DMS53 treated with DMSO at 0.1 percent for 48 hours (cell line): ENCODE measurements at regions not wholly inside any gene's neighbourhood (a gene's known extent, or its start where the extent isn't known, plus 50 kb on each side); places are given as distances from the start of the nearest gene placed in this dataset.
"Not testable (repeated sequence)": the region's sequence is repeated elsewhere in the genome, so short reads cannot be mapped to it uniquely, and the experiment has no call there.

ENCODE experiments used
- DNase-seq: peaks from one replicate; lab custom pipeline; 2025; ENCODE audit not compliant: unreplicated experiment; lab: John Stamatoyannopoulos, UW

DNA sequence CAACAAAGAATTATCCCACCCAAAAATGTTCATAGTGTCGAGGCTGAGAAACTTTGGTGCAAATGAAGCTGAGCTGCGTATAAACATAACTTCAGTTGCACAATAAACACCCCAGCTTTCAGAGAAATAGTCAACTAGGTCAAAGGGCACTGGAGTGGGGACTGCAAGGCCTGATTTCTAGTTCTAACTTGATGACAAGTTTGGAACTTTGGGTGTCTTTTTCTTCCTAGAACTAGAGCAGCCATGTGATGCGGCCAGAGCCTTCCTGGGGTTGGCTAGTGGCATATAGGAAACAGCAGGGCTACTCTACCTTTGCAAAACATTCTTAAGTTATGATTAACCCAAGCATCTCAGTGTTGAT is 298.4 kb upstream of the AMIGO2 start:
- no peak for DNase-seq

DNA sequence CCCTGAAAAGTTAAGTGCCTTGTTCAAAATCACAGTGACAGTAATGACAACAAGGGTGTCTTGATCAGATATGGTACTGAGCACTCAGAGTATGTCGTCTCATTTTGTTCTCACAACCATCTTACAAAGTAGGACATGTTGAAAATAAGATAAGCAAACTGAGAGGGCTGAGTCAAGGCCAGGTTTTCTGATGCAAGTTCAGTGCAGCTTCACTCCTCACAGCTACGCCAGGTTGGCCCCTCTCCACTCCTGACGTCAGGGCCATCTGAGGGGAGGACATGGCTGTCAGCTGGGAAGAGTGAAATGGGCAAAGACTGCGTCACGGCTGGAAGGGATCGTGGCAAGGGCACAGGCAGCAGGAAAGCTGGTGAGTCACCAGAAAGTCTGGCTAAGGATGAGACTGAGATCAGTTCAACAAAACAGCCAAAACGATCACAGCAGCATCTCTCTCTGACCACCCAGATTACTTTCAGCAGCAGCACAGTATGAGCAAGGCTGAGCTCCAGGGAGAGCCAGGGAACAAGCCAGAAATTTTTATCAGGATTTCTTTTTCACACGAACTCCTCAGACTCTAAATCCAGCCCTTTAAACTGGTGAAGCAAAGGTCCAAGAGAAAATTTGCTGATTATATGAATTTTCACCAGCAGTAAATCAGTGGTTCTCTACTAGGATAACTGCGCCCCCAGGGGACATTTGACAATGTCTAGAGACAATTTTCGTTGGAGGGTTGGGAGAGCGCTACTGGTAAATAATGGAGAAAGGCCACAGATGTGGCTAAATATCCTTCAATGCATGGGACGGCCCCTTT is 297.9 kb upstream of the AMIGO2 start:
- DNase-seq, result peak; percentile 74

DNA sequence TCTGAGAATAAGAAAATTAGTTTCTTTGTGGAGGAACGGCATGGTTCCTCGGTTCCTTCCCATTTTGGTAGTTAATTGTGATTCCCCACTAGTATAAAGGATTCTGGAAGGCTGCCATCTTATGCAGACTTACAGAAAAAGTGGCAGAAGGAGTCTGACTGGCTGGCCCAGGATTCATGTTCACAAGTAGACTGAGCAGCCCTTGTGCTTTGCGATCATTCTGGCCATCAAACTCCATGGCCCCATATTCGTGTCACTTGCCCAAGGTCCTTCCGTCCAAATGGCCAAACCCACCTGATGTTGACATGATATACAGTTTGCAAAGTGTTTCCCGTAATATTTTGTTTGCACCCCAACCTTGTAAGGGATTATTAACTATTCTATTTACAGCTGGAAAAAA is 297.2 kb upstream of the AMIGO2 start:
- no peak for DNase-seq

DNA sequence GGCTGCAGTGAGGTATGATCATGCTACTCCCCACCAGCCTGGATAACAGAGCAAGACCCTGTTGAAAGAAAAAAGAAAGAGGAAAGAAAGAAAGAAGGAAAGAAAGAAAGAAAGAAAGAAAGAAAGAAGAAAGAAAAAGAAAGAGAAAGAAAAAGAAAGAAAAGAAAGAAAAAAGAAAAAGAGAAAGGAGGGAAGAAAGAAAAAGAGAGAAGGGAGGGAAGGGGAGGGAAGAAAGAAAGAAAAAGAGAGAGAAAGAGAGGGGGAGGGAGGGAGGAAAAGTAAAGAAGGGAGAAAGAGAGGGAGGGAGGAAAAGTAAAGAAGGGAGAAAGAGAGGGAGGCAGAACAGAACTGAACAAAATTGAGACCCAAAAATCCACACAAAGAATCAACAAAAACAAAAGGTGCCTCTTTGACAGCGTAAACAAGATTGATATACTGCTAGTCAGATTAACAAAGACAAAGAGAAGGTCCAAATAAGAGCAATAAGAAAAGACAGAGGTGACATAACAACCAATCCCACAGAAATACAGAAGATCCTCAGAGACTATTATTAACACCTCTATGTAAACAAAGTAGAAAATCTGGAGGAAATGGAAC is 293.9 kb upstream of the AMIGO2 start:
- DNase-seq, result no peak

DNA sequence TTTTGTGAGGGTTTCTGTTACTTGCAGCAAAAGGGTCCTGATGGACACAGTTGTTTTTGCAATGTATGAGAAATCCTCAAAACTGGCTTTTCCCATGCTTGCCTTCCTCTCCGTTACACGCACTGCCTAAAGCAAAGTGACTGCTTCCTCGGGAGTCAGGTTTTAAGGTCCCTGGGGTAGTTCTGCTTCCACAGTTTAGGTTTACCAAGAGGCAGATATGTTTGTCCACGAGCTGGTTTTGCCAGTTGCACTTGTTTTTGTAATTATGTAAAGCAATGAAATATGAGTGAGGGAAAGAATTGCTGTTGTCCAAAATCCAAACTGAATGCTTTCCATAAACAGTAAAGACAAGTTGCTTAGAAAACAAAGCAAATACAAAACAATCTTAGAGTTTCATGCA is 290.7 kb upstream of the AMIGO2 start:
- DNase-seq, result peak; percentile 52

DNA sequence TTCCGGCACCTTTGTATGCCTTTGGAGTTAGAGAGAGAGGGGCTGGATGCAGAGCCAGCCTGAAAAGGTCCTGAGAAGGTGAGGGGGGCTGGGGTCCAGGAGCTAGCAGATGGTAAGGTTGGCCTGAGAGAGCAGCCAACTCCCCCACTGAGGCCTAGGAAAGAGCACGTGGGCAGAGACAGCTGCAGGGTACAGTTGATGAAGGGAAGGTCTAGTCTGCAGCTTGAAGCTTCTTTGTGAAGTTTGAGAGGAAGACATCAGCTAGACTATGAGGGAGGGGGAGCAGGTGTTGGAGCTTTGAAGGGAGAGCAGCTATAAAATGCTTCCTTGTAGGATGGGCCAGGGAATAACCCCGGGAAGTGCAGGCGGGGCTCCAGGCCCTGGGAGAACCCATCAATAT is 289.3 kb upstream of the AMIGO2 start:
- DNase-seq, result no peak

DNA sequence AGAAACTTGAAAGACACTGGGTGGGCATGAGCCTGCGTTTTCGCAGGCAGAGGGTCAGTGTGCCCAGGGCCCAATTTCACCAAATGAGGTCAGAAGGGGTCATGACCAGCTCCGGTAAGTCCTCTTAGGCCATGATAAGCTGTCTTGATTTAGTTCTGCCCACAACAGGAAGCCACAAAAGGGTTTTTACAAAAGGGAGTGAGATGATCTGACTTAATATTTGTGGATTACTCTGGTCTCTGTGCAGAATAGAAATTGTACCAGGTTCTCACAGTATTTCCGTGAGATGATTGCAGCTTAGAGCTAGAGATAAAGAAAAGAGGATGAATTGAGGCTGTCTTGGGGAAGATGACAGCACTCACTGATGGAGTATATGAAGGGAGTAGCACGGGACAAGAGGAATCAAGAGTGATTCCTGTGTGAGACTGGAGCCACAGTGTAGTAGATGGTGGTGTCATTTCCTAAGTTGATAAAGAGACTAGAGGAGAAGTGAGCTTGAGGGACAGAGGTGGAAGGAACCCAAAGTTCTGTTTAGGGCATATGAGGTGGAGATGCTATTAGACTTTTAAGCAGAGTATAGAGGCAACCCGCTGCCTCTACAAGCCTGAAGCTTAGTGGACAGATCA is 288.3 kb upstream of the AMIGO2 start:
- no peak for DNase-seq

DNA sequence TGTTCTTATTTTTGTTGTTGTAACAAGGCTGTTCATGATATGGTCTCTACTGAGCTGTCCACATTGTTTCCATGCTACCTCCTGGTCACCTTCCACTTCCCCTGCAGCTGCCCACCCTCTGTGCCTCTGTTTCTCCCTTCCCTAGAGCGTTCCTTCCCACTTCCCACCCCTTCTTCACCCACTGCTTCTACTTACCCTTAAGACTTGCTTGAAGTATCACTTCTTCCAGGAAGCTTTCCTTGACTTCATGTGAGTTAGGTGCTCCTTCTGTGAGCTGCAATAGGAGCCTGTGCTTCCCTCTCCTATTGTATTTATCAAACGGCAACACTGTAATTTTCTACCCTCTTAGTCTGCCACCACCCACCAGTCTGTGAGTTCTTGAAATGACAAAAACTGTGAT is 286.8 kb upstream of the AMIGO2 start:
- DNase-seq, result no peak

DNA sequence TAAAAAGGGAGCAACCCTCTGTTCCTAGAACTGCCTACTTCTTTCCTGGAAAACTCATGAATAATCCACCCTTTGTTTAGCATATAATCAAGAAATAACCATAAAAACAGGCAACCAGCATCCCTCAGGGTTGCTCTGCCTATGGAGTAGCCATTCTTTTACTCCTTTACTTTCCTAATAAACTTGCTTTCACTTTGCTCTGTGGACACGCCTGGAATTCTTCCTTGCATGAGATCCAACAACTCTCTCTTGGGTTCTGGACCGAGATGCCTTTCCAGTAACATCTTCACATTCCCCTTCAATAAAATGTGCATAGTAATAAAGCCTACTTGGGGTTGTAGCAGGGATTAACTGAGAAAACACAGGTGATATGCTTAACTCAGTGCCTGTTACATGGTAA is 286.4 kb upstream of the AMIGO2 start:
- no peak for DNase-seq

DNA sequence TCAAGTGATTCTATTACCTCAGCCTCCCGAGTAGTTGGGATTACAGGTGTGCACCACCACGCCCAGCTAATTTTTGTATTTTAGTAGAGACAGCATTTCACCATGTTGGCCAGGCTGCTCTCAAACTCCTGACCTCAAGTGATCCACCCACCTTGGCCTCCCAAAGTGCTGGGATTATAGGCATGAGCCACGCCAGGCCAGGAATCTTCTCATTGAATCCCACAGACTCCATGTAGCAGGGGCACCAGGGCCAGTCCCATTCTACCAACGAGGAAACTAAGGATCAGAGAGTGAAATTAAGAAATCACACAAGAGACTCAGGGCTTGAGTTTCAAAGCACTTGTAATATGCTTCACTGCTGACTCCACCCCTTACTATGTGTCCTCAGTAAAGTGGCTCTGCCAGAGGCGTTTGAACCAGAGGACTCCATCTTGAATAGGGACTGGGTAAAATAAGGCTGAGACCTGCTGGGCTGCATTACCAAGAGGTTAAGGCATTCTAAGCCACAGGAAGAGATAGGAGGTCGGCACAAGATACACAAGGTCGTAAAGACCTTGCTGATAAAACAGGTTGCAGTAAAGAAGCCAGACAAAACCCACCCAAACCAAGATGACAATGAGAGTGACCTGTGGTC is 285.8 kb upstream of the AMIGO2 start:
- not testable (repeated sequence) for DNase-seq

DNA sequence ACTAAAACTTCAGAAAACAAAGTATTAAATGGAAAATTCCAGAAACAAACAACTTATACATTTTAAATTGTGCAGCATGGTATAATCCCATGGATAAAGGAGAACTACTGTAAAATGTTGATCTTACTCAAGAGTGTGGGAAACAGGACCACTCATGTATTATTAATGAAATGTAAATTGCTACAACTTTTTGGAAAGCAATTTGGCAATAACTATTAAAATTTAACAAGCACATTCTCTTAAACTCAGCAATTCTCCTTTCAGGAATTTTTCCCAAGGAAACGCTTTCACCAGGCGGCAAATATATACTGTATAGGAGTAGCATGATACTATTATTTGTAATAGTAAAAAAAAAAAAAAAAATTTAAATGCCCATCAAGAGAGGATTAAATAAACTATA is 284.5 kb upstream of the AMIGO2 start:
- DNase-seq, result no peak

DNA sequence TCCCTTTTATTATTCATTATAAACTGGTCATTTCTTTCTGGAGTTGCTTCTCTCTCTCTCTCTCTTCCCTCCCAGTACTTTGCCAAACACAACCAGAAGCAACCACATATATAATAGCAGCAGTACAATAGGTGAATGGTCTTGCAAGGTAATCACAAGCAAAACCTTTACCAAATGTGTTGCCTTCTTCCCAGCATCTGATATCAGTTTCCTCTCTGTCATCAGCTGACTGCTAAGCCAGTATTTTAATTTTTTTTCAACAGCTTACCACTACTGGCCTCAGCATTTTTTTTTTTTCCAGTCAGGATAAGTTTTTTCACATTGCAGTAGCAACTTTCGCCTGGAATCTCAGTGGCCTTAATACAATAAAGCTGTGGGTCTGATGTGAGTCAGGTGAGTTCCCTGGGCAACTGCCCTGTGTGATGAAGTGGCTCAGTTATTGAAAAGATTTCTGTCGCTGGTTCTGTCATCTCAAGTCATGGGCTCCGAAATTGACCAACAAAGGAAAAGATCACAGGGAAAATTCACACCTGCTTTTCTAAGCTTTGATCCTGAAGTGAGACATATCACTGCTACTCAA is 282.5 kb upstream of the AMIGO2 start:
- DNase-seq, result no peak

DNA sequence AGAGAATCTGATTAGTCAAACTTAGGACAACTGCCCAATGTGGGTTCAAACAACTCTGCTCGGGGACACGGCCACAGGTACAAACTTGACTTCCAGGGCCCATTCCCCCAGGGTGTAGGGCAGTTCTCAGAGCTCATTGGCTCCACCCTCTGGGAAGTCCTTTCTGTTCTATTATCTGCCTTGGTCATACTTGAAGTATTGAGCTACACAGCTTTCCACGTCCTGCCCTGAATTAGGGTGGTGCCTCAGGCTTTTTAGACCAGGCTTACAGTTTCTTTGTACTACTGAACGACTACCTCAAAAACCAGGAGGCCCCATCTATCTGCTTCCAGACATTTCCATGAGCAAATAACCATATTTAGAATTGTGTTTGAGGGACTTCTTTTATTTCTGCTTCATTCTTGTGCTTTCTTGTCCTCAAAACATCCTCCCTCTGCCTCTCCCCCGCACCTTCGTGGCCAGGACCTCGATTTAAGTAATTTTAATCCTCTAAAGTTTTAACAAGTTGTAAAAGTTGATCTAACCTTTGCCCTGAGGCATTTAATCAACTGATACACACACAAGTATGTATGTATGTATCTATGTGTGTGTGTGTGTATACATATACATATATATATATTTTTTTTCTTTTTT is 281.7 kb upstream of the AMIGO2 start:
- DNase-seq, result no peak

DNA sequence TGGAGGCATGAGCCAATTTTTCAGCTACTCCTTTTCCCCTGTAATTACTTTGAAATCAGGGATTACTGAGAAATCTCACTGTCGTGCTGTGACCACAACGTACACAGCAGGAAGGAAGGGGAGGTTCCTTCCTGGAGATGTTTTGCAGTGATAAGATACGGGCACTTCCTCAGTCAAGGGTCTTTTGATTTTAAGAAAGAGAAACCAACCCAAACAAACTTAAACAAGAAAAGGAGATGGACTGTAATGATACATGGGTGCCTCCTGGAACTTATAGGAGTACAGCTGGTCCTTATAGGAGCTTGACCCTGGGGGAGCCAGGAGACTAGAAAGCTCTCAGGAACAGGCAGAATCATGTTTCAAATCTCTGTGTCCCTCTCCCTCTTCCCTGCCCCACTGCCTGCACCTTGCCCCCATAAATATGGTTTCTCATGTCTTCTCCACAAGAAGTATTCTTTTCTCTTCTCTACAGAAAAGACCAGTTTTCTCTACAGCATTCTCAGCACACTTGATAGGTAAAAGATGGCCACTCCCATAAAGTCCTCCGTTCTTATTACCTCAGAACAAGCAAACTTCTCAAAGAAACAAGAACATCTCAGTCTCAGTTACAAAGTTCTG is 281.1 kb upstream of the AMIGO2 start:
- peak; percentile 18 for DNase-seq

DNA sequence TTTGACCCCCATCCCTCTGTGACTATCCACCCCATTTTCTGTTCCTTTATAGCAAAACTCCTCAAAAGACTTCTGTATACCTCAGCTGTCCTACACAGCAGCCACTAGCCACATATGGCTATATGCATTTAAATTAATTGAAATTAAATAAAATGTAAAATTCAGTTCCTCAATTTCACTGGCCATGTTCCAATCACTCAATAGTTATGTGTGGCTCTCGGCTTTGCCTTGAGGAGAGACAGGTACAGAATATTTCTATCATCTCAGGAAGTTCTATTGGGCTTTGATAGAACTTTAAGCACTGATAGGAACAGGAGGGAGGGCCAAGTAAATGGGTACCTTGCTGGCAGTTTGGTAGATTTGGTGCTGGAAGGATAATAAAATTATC is 280.3 kb upstream of the AMIGO2 start:
- no peak for DNase-seq

DNA sequence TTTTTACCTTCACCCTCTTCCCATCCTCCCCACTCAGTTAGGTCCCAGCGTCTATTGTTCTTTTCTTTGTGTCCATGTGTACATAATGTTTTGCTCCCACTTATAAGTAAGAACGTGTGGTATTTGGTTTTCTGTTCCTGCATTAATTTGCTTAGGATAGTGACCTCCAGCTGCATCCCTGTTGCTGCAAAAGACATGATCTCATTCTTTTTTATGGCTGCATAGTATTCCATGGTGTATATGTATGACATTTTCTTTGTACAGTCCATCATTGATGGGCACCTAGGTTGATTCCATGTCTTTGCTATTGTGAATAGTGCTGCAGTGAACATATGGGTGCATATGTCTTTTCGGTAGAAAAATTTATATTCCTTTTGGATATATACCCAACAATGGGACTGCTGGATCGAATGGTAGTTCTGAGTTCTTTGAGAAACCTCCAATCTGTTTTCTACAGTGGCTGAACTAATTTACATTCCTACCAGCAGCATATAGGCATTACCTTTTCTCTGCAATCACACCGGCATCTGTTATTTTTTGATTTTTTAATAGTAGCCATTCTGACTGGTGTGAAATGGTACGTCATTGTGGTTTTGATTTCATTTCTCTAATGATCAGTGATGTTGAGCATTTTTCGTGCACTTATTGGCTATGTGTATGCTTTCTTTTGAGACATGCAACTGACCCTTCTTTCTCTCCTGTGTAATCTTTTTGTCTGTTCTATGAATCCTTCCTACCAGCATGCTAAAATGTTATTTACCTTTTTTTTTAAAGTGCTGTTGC is 279.7 kb upstream of the AMIGO2 start:
- DNase-seq, result no peak

DNA sequence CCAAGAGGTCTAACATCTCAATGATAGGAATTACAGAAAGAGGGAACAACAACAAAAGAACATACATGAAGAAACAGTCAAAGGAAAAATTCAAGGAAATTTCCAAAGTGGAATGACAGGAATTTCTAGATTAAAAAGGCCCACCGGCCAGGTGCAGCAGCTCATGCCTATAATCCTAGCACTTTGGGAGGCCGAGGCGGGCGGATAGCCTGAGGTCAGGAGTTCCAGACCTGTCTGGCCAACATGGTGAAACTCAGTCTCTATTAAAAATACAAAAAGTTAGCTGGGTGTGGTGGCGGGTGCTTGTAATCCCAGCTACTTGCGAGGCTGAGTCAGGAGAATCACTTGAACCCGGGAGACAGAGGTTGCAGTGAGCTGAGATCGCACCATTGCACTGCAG is 277.2 kb upstream of the AMIGO2 start:
- DNase-seq, result not testable (repeated sequence)

DNA sequence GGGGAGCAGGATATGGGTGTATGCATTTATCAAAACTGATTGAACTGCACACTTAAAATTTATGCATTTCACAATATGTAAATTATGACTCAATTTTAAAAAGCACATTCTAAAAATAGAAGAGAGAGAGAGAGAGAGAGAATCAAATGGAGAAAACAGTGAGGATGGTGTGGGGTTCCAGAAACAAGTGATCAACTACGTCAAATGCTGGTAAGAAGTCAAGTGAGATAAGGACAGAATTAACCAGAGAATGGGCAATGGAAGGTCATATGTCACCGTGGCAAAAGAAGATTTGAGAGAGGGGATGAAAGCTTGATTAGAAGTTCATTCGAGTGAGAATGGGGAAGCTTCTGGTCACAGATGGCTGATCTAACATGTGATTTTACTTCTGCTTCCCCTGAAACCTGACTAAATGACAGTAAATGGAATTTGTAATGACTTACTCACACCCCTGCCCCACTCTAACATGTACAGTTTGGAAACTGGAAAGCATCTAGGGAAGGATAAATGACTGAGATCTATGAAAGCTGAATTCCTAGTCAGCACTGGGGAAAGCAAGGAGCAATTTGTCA is 276.5 kb upstream of the AMIGO2 start:
- DNase-seq, result no peak

DNA sequence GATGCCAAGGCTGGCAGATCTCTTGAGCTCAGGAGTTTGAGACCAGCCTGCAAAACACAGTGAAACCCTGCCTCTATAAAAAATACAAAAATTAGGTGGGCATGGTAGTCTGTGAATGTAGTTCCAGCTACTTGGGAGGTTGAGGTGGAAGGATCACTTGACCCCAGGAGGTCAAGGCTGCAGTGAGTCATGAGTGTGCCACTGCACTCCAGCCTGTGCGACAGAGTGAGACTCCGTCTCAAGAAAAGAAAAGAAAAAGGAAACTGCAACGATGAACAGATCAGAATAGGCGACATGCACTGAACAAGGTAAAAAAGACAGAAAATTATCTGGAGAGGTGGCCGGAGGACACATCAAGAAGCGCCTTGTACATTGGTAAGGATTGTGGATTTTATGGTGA is 273.7 kb upstream of the AMIGO2 start:
- DNase-seq, result no peak

DNA sequence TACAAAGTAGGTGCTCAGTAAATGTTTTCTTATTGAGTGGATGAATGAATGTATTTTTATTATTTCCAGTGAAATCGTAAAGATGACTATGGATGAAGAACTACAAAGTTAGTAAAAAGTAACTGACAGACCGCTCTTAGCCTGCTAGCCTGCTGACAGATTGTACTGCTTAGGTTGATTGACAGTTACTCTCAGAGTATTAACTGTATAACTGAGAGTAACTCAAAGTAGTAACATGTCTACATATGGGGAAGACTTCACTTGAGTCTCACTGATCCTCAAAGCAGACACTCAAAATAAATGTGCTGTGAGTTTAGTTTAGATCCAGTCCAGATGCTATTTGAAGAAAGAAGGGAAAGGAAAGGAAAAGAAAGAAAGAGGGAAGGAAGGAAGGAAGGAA is 272.3 kb upstream of the AMIGO2 start:
- no peak for DNase-seq
